ENCODE measurements at regions not wholly inside any gene's neighbourhood (a gene's known extent, or its start where the extent isn't known, plus 50 kb on each side); places are given as distances from the start of the nearest gene placed in this dataset.

DNA sequence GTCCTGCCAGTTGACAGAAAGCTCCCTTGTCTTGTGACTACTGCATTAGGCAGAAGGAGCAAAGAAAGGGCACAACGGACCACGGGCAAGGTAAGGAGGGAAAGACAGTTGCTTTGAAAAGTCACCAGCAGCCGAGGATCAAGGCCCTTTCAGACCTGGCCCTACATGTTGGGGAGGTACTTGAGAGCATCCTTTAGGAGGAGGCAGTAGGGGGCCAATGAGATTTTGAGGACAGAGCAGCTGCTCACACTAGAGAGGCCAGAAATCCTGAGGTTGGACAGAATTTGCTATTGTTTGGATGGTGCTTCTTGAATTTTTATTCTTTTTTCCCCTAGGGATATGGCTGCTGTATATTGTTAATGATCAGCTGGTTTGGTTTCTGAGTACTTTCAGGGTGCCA is 135.5 kb upstream of the PZP start:
- Histone ChIP-seq H2AFZ (ENCODE audit: low read length) (no peak overlapping the region), H2AK5ac (ENCODE audit: insufficient read length, low read length) (no peak overlapping the region), H3K9ac (ENCODE audit: extremely low read depth, insufficient read length, low read length) (no peak overlapping the region), H3K27ac (ENCODE audit: insufficient read length, low read depth, low read length) (no peak overlapping the region), H4K91ac (ENCODE audit: insufficient read length, low read depth, low read length) (no peak overlapping the region), H3K4ac (ENCODE audit: low read depth, low read length) (no peak overlapping the region), H3K9me3 (ENCODE audit: control insufficient read depth, low read depth, low read length) (no peaks in the 10 kb centered on the region), H4K5ac (ENCODE audit: insufficient read length, low read depth, low read length) (no peak overlapping the region), H3K79me2 (ENCODE audit: insufficient read depth, low read length) (no peaks in the 10 kb centered on the region), H3T11ph (ENCODE audit: low read length) (no peak overlapping the region), H2BK120ac (ENCODE audit: low read depth, low read length, poor library complexity, severe bottlenecking) (no peak overlapping the region), H3K23ac (ENCODE audit: insufficient read length, low read depth, low read length) (no peak overlapping the region), H4K20me1 (ENCODE audit: control insufficient read depth, insufficient read depth, insufficient read length) (no peaks in the 10 kb centered on the region), H3K23me2 (ENCODE audit: insufficient read length, low read depth, low read length, poor library complexity, severe bottlenecking) (no peaks in the 10 kb centered on the region), H4K8ac (replicated peaks; ENCODE audit: insufficient read length, low read depth, low read length) (no peak overlapping the region), H3K79me1 (ENCODE audit: insufficient read depth, low read depth, low read length, poor library complexity, severe bottlenecking) (no peaks in the 10 kb centered on the region), H3K14ac (ENCODE audit: insufficient read depth, low read length) (no peak overlapping the region), H3K4me2 (ENCODE audit: insufficient read depth, insufficient read length, low read length) (no peak overlapping the region), H2BK12ac (ENCODE audit: insufficient read length, low read depth, low read length) (no peak overlapping the region), H3K27me3 (ENCODE audit: insufficient read depth, low read length) (no peaks in the 10 kb centered on the region), H3K18ac (ENCODE audit: insufficient read length, low read depth, low read length) (no peak overlapping the region), H2BK15ac (ENCODE audit: low read depth, low read length) (no peak overlapping the region), H2BK20ac (ENCODE audit: low read depth, low read length, poor library complexity, severe bottlenecking) (no peak overlapping the region), H3K4me1 (ENCODE audit: insufficient read depth, low read length) (no peaks in the 10 kb centered on the region), H3K56ac (ENCODE audit: insufficient read length, low read depth, low read length) (no peak overlapping the region), H2BK5ac (ENCODE audit: insufficient read length, low read length) (no peak overlapping the region)
- TF ChIP-seq, protein P1, sequence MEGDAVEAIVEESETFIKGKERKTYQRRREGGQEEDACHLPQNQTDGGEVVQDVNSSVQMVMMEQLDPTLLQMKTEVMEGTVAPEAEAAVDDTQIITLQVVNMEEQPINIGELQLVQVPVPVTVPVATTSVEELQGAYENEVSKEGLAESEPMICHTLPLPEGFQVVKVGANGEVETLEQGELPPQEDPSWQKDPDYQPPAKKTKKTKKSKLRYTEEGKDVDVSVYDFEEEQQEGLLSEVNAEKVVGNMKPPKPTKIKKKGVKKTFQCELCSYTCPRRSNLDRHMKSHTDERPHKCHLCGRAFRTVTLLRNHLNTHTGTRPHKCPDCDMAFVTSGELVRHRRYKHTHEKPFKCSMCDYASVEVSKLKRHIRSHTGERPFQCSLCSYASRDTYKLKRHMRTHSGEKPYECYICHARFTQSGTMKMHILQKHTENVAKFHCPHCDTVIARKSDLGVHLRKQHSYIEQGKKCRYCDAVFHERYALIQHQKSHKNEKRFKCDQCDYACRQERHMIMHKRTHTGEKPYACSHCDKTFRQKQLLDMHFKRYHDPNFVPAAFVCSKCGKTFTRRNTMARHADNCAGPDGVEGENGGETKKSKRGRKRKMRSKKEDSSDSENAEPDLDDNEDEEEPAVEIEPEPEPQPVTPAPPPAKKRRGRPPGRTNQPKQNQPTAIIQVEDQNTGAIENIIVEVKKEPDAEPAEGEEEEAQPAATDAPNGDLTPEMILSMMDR (conservative IDR thresholded peaks at IDR 0.05), result no peak
- no peak for DNase-seq
- no CpG with 5 or more reads among the region's 3 CpGs for WGBS (ENCODE audit: extremely low coverage, insufficient read length, low lambda C conversion rate)
- Mint-ChIP-seq H3K4me1 (peaks cover 0 to 7% of the 10 kb centered on the region in 2 experiments; a peak in 2 of 4 replicates), H3K36me3 (ENCODE audit: insufficient read depth in 1 of 3, low read depth in 3 of 3) (peaks cover 2 to 12% (median 7%) of the 10 kb centered on the region in 3 experiments; a peak in 4 of 7 replicates), H3K9me3 (no peaks in the 10 kb centered on the region), H3K27me3 (ENCODE audit: low read depth) (peaks cover 2% of the 10 kb centered on the region; the same call in 1 of the 2 replicates), H3K4me3 (no peak overlapping the region), H3K27ac (0 out of 7 replicates have a peak overlapping the region, but pooled peaks of 1 of the 3 experiments have one; percentile 25)

All from H9 (cell line).